SK-N-SH (cell line): ENCODE measurements at regions not wholly inside any gene's neighbourhood (a gene's known extent, or its start where the extent isn't known, plus 50 kb on each side); places are given as distances from the start of the nearest gene placed in this dataset.
A peak's percentile ranks its signal among the peaks of the same experiment; 100 is the strongest.

Experiments used
- EZH2phosphoT487 ChIP-seq: fragments of 200-600 bp; sonication (generic); IDR thresholded peaks from 2 replicates; pipeline ENCODE4 v1.6.1; 2017; ENCODE audit warnings: low read depth, mixed run types, mild to moderate bottlenecking, antibody characterized with exemption, moderate library complexity, borderline replicate concordance
- MXI1 ChIP-seq: IDR thresholded peaks from 2 replicates; pipeline ENCODE4 v1.6.1; 2012; ENCODE audit warnings: mild to moderate bottlenecking, low read depth, low read length, improper control_type of control experiment
- POLR2AphosphoS5 ChIP-seq: IDR thresholded peaks from 2 replicates; pipeline ENCODE4 v1.6.1; 2012; ENCODE audit warnings: low read depth, low read length
- RCOR1 ChIP-seq: fragments of 150-350 bp; IDR thresholded peaks from 2 replicates; pipeline ENCODE4 v1.6.1; 2017; ENCODE audit warnings: antibody characterized with exemption, low read length
- SIN3A ChIP-seq: IDR thresholded peaks from 2 replicates; pipeline ENCODE4 v1.6.1; 2012; ENCODE audit warnings: low read depth, mild to moderate bottlenecking, low read length, moderate library complexity, borderline replicate concordance
- SMC3 ChIP-seq: IDR thresholded peaks from 2 replicates; pipeline ENCODE4 v1.6.1; 2012; ENCODE audit warnings: low read depth, low read length, improper control_type of control experiment
- TCF12 ChIP-seq: IDR thresholded peaks from 2 replicates; pipeline ENCODE4 v1.4.0; 2012
- TF ChIP-seq, protein P1 (sequence below): fragments of 200-600 bp; sonication (generic); IDR thresholded peaks from 2 replicates; pipeline ENCODE4 v1.6.1; 2017; ENCODE audit warnings: antibody characterized with exemption, mild to moderate bottlenecking, moderate library complexity

DNA sequence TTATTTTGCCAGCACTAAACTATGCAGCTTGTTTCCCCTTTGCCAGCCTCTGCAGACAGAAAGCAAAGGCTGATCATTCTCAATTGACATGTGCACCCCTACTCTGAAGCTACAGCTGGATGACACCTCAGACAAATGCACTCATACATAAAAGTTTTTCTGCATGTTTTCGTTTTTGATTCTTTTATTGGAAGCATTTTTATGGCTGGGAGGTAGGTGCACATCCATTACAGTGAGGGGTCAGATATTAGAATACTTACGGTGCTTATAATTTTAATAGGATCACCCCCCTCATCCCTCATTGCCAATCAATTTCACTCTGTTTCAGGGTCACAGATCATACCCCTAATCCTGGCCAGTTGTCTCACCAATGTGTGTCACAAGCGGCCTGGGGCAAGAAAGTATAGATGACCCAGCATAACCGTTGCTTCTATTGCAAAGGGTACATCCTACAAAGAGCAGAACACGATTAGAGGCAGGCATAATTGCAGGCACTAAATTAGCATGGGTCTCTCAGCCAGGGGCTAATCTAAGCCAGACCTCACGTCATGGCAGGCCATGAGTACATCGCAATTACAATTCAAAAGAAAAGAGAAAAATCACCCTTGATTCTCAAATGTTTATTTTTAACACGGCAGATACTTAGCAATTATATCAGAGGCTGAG, 89.5 kb upstream of the SOX9 start:
- TF ChIP-seq TCF12 = no peak
- no peak for TF ChIP-seq EZH2phosphoT487
- TF ChIP-seq, protein P1, sequence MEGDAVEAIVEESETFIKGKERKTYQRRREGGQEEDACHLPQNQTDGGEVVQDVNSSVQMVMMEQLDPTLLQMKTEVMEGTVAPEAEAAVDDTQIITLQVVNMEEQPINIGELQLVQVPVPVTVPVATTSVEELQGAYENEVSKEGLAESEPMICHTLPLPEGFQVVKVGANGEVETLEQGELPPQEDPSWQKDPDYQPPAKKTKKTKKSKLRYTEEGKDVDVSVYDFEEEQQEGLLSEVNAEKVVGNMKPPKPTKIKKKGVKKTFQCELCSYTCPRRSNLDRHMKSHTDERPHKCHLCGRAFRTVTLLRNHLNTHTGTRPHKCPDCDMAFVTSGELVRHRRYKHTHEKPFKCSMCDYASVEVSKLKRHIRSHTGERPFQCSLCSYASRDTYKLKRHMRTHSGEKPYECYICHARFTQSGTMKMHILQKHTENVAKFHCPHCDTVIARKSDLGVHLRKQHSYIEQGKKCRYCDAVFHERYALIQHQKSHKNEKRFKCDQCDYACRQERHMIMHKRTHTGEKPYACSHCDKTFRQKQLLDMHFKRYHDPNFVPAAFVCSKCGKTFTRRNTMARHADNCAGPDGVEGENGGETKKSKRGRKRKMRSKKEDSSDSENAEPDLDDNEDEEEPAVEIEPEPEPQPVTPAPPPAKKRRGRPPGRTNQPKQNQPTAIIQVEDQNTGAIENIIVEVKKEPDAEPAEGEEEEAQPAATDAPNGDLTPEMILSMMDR = no peak
- TF ChIP-seq MXI1 = peak; percentile 46; the same call in 1 of the 2 replicates
- no peak for TF ChIP-seq SIN3A
- TF ChIP-seq POLR2AphosphoS5 = no peak
- 0 out of 2 replicates have a peak, but pooled peaks have one; percentile 29 for TF ChIP-seq RCOR1
- no peak for TF ChIP-seq SMC3
